ENCODE measurements at regions not wholly inside any gene's neighbourhood (a gene's known extent, or its start where the extent isn't known, plus 50 kb on each side); places are given as distances from the start of the nearest gene placed in this dataset.

- no peak for DNase-seq (ENCODE audit: low read depth)
Observed at GRCh38 chr16:82567175-82567574, 59.6 kb upstream of the CDH13 start.

- no peak for DNase-seq (ENCODE audit: low read depth)
Observed at GRCh38 chr16:82563401-82563800, 63.4 kb upstream of the CDH13 start.

GRCh38 chr16:82562183-82562683, 64.5 kb upstream of the CDH13 start:
- no peak for DNase-seq (ENCODE audit: low read depth)

GRCh38 chr16:82560805-82561325, 65.9 kb upstream of the CDH13 start:
- no peak for DNase-seq (ENCODE audit: low read depth)

GRCh38 chr16:82544378-82545160, 82.2 kb upstream of the CDH13 start:
- no peak for DNase-seq (ENCODE audit: low read depth)

GRCh38 chr16:82542714-82543113, 84.1 kb upstream of the CDH13 start:
- no peak for DNase-seq (ENCODE audit: low read depth)

GRCh38 chr16:82541103-82541502, 85.7 kb upstream of the CDH13 start:
- DNase-seq (ENCODE audit: low read depth): no peak

- DNase-seq (ENCODE audit: low read depth): no peak
Observed at GRCh38 chr16:82535764-82536163, 91.0 kb upstream of the CDH13 start.

- no peak for DNase-seq (ENCODE audit: low read depth)
Observed at GRCh38 chr16:82535262-82535661, 91.5 kb upstream of the CDH13 start.

GRCh38 chr16:82533189-82533588, 93.6 kb upstream of the CDH13 start:
- no peak for DNase-seq (ENCODE audit: low read depth)

GRCh38 chr16:82530883-82531282, 95.9 kb upstream of the CDH13 start:
- no peak for DNase-seq (ENCODE audit: low read depth)

- no peak for DNase-seq (ENCODE audit: low read depth)
Observed at GRCh38 chr16:82527101-82527500, 99.7 kb upstream of the CDH13 start.

GRCh38 chr16:82524976-82525375, 101.8 kb upstream of the CDH13 start:
- no peak for DNase-seq (ENCODE audit: low read depth)

- no peak for DNase-seq (ENCODE audit: low read depth)
Observed at GRCh38 chr16:82523815-82524214, 103.0 kb upstream of the CDH13 start.

GRCh38 chr16:82522026-82522425, 104.7 kb upstream of the CDH13 start:
- DNase-seq (ENCODE audit: low read depth): no peak

- DNase-seq (ENCODE audit: low read depth): no peak
Observed at GRCh38 chr16:82518811-82519210, 108.0 kb upstream of the CDH13 start.

- DNase-seq (ENCODE audit: low read depth): no peak
Observed at GRCh38 chr16:82514262-82514661, 112.5 kb upstream of the CDH13 start.

GRCh38 chr16:82510789-82511305, 115.9 kb upstream of the CDH13 start:
- DNase-seq (ENCODE audit: low read depth): no peak

- DNase-seq (ENCODE audit: low read depth): no peak
Observed at GRCh38 chr16:82509691-82510430, 116.9 kb upstream of the CDH13 start.

- DNase-seq (ENCODE audit: low read depth): no peak
Observed at GRCh38 chr16:82506692-82507670, 119.8 kb upstream of the CDH13 start.

- no peak for DNase-seq (ENCODE audit: low read depth)
Observed at GRCh38 chr16:82504836-82505235, 121.9 kb upstream of the CDH13 start.

GRCh38 chr16:82499302-82499701, 127.5 kb upstream of the CDH13 start:
- no peak for DNase-seq (ENCODE audit: low read depth)

Measured in EH (cell line).